ENCODE measurements at regions not wholly inside any gene's neighbourhood (a gene's known extent, or its start where the extent isn't known, plus 50 kb on each side); places are given as distances from the start of the nearest gene placed in this dataset.
"Not testable (repeated sequence)": the region's sequence is repeated elsewhere in the genome, so short reads cannot be mapped to it uniquely, and the experiment has no call there.

DNA sequence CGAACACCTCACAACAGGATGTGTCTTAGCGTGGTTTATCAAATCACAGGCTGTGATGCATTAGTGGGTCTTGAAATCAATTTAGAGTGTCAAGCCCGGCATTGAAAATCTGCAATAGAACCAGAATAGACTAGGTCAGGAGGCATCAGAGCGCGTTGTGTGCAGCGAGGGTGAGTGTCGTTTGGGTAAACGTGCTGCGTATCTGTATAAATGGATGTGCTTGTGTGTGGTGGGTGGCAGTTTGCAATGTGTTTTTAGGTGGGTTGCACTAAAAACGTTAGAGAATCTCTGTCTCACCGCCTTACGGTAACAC is 121.0 kb upstream of the SULF2 start:
- DNase-seq, result no peak

GRCh38 chr20:47905628-47906347 is 120.5 kb upstream of the SULF2 start:
- no peak for DNase-seq

DNA sequence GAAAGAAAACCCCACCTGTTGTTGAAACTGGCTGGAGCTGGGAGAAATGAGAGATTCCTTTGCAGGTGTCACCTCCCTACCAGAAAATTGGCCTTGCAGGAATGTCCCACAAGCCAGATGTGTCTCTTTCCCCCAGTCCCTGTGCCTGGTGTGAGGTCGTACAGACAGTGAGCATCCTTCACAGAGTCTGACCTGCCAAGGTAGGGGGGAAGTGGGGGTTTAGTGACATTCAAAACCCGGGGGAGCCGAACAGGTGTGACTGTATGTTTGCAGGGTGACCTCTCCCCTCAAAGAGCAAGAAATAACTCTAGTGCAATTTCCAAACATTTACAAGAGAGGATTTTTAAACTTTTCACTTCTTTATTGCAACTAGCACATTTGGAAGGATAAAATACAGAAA is 117.7 kb upstream of the SULF2 start:
- DNase-seq, result not testable (repeated sequence)

DNA sequence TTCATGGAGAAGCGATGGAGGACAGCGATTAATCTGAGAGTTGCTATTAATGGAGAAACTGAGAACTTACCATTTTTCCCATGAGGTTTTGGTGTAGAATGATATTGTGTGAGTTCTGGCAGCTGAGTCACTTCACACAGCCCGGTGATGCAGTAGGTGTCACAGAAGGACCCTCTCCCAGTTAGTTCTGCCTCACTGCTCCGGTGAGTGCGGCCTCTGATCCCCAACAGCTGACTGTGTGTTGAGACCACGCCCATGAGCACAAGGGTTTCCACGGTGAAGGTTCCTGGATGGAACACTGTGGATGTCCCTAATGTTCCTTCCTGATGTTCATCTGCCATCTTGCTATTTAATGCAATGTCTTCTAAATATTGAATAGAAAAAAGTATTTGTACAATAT is 114.0 kb upstream of the SULF2 start:
- DNase-seq, result not testable (repeated sequence)

DNA sequence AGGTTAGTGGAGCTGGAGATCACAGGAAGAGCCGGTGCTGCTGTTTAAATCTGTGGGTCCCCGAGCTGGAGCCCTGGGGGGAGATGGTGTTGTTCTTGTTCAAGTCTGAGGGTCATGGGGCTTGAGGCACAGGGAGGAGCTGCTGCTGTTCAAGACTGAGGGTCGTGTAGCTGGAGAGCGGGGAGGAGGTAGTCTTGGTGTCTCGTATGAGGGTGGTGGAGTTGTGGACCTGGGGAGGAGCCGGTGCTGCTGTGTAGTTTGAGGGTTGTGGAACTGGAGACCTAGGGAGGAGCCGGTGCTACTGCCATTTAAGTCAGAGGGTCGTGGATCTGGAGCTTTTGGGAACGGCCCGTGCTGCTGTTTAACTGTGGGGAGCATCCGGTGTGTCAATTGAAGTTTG is 112.2 kb upstream of the SULF2 start:
- no peak for DNase-seq

- not testable (repeated sequence) for DNase-seq
These were observed 107.4 kb upstream of the SULF2 start for GRCh38 chr20:47892681-47893080.

DNA sequence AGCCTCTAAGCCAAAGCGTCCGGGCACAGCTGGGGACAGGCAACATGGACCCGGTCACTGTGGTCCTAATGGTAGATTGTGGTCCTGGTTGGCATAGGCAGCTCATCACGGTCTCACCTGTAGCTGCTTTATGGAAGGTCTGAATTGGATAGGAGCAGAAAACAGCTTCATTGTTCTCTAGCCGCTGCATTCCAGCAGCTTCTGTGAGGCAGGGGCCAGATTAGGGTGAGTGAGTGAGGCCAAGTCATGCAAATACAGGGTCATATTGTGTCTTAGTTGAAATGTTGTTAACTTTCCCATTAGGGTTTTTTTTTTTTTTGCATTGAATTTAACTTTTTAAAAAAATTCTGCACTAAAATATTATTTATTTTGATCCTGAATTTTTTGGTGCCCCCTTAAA is 105.4 kb upstream of the SULF2 start:
- not testable (repeated sequence) for DNase-seq

DNA sequence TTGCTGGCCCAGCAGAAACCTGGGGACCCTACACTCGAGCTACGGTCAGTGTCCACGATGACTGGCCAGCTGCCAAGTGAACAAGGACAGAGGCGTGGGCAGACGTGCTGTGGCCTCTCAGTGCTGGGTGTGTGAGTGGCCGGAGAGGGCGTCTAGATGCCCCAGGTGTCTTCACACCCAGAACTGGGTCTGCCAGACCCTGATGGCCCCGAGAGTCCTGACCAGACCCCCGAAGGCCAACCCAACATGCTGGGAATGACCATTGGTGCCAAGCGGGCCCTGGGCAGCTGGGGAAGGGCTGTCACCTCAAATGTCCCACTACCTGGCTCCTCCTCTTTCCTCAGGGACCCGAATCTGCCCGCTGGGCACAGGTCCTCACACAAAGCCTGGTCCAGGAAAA is 104.5 kb upstream of the SULF2 start:
- DNase-seq, result not testable (repeated sequence)

DNA sequence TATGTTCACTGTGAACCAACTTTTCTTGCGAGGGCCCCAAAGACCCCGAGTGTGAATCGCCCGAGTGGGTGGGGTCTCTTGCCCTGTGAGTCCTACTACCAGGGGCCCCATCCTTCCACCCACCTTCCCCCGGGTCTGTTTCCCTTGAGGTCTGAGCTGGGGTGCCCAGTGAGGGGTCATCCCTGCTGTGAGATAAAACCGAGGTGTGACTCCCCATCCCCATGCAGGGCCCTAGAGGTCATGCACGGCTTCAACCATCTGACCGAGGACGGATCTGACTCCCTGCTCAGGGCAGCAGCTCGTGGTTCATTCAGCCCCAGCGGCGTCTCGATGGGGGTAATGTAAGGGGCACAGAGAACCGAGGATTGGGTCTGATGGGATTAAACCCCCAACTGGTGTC is 103.1 kb upstream of the SULF2 start:
- DNase-seq, result no peak

- DNase-seq, result no peak
These were observed 102.3 kb upstream of the SULF2 start for GRCh38 chr20:47887477-47888080.

- DNase-seq, result no peak
These were observed 101.8 kb upstream of the SULF2 start for GRCh38 chr20:47887064-47887463.

DNA sequence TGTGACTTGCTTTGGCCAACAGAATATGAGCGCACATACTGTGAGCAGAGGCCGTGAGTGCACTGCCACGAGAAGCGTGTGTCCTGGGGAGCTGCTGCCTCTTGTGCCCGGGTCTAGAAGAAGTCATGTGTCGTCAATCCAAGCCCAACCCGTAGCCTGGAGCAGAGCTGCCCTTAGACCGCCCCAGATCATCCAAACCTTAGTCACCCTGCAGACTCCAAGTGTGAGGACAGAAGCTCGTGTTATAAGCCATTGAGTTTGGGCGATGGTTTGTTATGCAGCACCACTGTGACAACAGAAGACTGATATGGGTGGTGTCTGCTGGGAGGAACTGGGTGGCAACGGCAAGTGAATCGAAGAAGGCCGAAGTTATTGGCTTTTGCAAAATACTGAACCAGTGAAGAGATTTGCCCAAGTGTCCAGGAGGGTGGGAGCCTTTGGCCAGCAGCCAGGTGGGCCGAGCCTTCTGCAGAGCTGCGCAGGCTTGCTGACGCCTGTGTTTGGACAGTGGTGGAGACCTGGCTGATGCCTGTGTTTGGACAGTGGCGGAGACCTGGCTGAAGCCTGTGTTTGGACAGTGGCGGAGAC is 101.3 kb upstream of the SULF2 start:
- no peak for DNase-seq

DNA sequence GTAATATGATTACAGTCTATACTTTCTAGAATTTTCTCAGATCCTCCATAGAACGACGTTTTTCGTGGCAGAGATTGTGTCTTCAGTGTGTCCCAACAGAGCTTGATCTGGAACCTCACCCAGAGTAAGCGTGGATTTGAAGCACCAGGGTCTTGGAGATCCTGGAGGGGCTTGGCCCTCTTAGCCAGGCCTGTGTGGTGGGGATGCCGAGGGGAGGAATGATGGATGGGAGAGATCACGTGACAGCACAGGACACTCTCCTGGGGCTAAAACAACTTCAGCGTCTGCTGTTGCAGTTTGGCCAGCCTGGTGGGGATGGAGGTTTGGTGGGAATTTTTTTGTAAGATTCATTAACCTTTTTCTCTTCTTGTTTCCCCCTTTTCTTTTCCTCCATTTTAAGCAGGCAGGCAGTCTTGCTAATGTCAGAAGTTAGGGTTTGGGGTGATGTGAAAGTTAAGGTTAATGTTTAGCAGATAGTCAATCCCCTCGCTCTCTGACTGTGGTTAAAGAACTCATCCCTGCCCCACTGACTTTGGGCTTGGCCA is 100.7 kb upstream of the SULF2 start:
- DNase-seq, result no peak

GRCh38 chr20:47883940-47884339 is 98.7 kb upstream of the SULF2 start:
- DNase-seq, result not testable (repeated sequence)

GRCh38 chr20:47883186-47883585 is 97.9 kb upstream of the SULF2 start:
- DNase-seq, result no peak

- DNase-seq, result no peak
These were observed 94.5 kb upstream of the SULF2 start for GRCh38 chr20:47879771-47880170.

GRCh38 chr20:47878601-47879027 is 93.3 kb upstream of the SULF2 start:
- DNase-seq, result no peak

- DNase-seq, result no peak
These were observed 91.2 kb upstream of the SULF2 start for GRCh38 chr20:47876311-47877088.

- DNase-seq, result no peak
These were observed 90.2 kb upstream of the SULF2 start for GRCh38 chr20:47875297-47876025.

GRCh38 chr20:47872341-47872740 is 87.1 kb upstream of the SULF2 start:
- no peak for DNase-seq

- DNase-seq, result no peak
These were observed 85.2 kb upstream of the SULF2 start for GRCh38 chr20:47870475-47870874.

DNA sequence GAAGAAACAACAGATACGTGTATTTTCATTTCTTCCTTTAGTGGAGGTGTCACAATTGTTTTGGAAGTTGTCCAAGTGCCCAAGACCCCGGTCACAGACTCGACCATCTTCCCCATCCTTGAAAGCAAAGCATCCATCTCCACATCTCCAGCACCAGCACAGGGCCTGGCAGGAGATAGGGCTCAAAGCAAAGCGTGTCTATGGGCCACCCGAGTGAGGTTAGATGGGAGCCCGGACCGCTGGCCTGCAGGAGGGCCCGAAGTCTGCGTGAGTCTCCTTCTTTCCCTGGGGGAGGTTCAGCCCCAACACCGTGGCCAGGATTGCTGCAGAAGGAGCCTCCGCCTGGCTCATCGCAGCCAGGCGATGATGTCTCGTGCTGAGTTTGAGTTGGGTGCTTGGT is 83.5 kb upstream of the SULF2 start:
- DNase-seq, result no peak

- no peak for DNase-seq
These were observed 83.0 kb upstream of the SULF2 start for GRCh38 chr20:47868236-47868635.

Measured in suppressor macrophage treated with lipopolysaccharide for 1 hour (primary cell).